Thyroid gland (tissue), 4 donors: ENCODE measurements at regions not wholly inside any gene's neighbourhood (a gene's known extent, or its start where the extent isn't known, plus 50 kb on each side); places are given as distances from the start of the nearest gene placed in this dataset.

Source experiments
- CTCF ChIP-seq, 6 experiments: fragments of 200-600 bp in 3 of 6; fragments of 450-650 bp in 3 of 6; sonication (generic) in 3 of 6; IDR thresholded peaks; one replicate each; pipeline ENCODE4 v1.5.1; 2016 to 2019; ENCODE audit warnings: antibody characterized with exemption in 6 of 6, mild to moderate bottlenecking in 2 of 6, inconsistent platforms in 1 of 6, moderate library complexity in 1 of 6
- POLR2A ChIP-seq, 2 donors: fragments of 450-650 bp; IDR thresholded peaks; one replicate each; pipeline ENCODE4 v1.6.1; 2017; ENCODE audit warnings: antibody characterized with exemption in 2 of 2, mild to moderate bottlenecking in 2 of 2, moderate library complexity in 1 of 2

DNA sequence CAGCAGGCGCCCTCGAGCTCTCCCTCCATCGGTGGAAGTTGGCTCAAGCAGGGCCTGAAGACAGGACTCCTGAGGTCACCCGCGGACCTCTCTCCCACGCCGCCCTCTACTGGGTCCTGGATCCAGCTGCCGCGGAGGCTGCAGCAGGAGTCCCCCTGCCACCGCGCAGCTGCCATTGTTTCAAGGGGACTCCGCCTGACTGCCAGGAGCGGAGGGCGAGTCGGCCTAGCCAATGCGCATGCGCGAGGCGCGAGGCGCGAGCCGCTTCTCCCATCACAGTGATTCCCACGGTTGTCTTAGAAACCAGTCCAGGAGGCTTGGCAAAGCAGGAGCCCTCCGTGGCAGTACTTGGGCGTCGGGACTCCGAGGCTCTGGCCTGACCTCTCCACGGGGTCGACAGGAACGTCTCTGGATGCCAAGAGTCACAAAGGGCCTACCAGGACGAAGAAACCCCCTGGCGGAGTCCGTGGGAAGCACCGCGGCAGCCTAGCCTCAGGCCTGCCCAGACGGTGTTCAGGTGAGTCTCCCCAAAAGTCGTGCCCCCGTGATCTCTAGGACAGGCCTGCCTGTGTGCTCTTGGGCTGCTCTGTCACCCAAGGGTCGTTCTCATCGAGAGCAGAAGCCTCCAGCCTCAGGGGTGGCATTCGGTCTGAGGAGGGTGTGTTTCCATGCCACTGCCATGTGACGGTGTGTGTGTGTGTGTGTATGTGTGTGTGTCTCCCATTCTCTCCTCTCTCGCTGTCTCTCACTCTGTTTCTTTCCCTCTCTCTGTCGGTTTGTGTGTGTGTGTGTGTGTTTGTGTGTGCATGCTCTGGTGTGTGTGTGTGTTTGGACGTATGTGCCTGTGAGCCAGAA lies 290.6 kb upstream of the ZNF337 start:
- no peak for TF ChIP-seq CTCF (IDR thresholded peaks at IDR 0.05)
- TF ChIP-seq POLR2A (IDR thresholded peaks at IDR 0.05): no peak
